T follicular helper cell (primary cell): ENCODE measurements at regions not wholly inside any gene's neighbourhood (a gene's known extent, or its start where the extent isn't known, plus 50 kb on each side); places are given as distances from the start of the nearest gene placed in this dataset.

Source experiments
- DNase-seq: peaks from one replicate; pipeline ENCODE4 v3.0.0-alpha.2; 2020; ENCODE audit warnings: low read depth

DNA sequence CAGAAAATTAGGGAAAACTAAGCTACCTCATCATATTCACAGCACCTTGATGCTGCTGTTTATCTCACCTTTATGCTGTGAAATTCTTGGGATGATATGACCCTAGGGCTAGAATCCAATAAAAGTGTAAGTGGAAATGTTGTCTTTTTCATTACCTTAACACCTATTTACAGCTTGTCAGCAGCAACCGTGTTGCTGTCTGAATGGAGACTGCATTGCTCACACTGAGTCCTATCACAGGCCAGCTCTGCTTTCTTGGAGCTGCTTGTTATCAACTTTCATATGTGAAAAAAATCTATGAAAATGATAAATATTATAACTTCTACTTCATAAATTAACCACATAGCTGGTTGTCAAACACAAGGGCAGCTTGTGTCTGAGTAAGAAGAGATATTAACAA, 789.5 kb downstream of the TECRL start:
- no peak for DNase-seq

DNA sequence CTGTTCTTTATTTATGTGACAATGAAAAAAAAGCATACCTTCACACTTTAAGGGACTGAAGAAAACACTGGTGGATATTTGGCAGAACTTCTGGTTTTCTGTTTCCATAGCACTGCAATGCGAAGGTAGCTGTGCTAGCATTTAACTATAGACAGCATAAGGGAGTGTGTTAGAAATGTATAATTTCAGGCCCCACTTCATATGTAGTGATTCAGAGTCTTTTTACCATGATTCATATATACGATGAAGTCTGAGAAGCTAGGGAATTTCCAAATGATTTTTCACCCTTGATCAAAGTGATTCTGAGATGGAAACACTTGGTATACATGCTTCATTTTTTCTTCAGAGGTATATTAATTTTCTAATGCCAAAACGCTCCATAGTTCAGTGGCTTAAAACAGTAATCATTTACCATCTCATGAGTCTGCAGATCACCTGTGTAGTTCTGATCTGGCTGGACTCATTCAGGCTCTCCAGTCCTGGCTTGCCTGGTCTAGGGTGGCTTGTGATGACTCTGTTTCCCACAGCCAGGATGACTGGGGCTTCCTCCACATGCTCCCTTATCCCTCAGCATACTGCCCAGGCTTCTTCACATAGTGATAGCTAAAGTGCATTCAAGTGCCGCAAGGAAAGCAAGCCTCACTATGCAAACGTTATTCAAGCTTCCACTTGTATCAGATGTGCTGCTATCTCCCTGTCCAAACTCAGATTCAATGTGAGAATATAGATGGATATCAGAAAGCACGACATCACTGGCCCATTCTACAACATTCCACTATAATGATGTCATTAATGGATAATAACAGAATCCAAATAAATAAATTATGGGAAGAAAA, 790.1 kb downstream of the TECRL start:
- no peak for DNase-seq

DNA sequence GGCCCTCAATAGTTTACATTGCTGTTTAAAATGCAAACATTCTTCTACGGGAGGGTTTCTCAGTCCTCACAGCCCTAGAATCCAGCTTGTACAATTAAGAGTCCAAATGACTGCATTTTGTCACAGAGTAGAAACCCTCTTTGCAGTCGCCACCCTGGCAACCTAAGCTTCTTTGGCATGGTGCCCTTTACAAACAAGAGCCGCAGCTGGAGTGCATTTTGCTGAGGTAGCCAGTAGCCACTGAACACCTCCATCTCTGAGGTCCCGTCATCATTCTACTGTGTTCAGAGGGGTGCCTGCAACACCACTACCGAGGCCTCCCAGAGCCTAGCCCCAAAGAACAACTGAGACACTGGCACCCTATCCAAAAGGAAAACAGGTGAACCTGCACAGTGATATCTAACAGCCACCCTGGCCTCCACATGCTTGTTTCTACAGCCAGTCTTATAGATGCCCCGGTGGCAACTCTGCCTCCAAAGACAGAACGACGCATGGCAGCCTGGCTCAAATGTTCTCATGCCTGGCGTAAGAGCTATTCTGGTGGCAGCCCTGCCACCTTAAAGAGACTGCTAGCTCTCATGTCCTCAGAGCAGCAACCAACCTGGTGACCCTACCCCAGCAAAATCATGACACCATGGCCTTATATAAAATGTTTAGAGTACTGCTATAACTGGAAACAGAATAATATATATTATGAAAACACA, 801.9 kb downstream of the TECRL start:
- no peak for DNase-seq

DNA sequence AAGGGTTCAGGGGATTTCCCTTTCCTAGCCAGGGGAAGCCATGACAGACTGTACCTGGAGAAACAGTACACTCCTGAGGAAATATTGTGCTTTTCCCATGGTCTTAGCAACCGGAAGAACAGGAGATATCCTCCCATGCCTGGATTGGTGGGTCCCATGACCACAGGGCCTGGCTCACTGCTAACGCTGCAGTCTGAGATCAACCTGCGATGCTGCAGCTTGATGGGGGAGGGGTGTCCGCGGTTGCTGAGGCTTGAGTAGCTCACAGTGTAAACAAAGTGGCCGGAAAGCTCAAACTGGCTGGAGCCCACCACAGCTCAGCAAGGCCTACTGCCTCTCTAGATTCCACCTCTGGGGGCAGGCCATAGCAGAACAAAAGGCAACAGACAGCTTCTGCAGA, 819.5 kb downstream of the TECRL start:
- DNase-seq, result no peak

- DNase-seq, result no peak
These were observed 825.7 kb downstream of the TECRL start for GRCh38 chr4:63583561-63583960.

DNA sequence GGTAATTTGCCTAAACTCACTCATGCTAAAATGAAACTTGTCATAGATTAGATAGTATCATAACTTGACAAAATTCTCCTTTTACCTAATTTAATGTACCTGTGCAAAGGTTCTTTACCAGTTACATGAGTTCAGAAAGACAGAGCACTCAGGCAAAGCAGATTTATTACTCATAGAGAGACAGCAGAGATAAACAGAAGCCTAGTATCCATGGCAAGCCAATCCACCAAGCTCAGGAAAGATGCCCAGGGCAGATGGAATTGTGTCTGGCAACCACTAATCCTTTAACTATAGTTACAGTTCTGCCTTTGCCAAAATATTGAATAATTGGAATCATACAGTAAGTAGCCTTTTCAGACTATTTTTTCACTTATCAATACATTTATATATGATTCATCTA, 826.2 kb downstream of the TECRL start:
- no peak for DNase-seq

- DNase-seq, result no peak
These were observed 828.3 kb downstream of the TECRL start for GRCh38 chr4:63580796-63581475.

DNA sequence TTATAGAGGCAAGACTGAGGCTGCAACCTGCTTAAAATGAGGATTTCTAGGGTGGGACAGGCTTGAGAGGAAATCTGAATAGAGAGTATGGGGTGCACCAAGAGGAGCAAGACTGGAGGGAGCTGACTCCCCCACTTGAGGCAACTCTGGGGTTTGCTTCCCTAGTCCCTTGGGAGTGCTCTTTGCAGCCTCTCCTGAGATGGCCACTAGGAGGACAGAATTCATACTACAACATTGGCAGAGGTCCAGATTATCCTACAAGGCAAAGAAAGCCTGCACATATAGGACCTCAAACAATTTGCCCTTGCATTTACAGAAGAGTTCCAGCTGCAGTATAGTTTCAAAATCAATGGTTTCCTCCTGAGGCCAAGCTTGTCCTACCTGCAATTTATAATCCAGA, 830.9 kb downstream of the TECRL start:
- DNase-seq, result no peak

- DNase-seq, result no peak
These were observed 842.6 kb downstream of the TECRL start for GRCh38 chr4:63566658-63567057.

GRCh38 chr4:63563288-63564014, 845.8 kb downstream of the TECRL start:
- no peak for DNase-seq

DNA sequence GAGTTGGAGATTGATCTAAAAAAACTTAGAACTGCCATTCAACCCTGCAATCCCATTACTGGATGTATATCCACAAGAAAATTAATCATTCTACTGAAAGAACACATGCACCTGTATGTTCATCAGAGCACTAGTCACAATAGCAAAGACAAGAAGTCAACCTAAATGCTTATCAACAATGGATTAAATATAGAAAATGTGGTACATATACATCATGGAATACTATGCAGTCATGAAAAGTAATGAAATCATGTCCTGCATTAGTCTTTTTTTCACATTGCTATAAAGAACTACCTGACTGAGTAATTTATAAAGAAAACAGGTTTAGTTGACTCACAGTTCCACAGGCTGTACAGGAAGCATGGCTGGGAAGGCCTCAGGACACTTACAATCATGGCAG, 850.5 kb downstream of the TECRL start:
- no peak for DNase-seq

GRCh38 chr4:63556332-63556731, 852.9 kb downstream of the TECRL start:
- no peak for DNase-seq

- no peak for DNase-seq
These were observed 856.1 kb downstream of the TECRL start for GRCh38 chr4:63553123-63553522.

DNA sequence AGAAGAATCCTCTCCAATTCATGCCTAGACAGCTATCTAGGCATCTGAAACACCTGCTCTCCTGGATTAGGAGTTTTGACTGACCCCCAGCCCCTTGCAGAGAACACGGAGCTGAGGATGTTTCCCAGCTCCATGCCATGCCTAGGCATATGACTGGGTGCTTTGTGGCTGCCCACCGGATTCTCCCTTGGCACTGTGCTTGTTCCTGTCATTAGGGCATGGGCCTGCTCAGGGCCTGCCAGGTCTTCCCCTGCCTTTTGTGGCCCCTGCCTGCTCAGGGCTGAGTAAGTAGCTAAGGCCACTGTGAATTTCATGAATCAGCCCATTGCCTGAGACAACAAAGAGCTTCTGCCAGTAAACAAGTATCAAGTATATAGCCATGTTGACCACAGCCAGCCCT, 867.4 kb downstream of the TECRL start:
- DNase-seq, result no peak

DNA sequence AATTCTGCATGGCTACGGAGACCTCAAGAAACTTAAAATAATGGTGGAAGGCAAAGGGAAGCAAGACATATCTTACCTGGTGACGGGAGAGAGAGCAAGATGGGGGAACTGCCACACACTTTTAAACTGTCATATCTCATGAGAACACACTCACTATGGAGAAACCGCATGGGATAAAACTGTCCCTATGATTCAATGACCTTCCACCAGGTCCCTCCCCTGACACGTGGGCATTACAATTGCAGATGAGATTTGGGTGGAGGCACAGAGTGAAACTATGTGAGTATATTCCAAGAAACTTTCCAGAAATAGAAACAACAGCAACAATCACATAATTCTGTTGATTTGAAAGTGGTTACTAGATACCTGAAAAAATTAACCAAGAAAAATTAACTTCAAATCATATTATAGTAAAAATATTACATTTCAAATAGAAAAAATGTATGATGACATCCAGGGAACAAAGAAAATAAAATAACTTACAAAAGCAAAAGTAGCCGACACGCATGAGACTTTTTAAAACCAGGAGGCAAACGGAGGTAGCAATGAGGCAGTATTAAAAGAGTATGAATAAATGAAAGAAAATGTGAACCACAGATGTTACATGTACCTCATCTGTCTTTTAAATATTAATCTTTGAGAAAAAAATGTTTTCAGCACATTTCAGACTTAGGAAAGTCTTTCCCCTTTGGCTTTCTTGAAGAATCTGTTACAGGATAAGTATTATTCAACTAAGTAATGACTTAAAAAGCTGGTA, 879.5 kb downstream of the TECRL start:
- no peak for DNase-seq

DNA sequence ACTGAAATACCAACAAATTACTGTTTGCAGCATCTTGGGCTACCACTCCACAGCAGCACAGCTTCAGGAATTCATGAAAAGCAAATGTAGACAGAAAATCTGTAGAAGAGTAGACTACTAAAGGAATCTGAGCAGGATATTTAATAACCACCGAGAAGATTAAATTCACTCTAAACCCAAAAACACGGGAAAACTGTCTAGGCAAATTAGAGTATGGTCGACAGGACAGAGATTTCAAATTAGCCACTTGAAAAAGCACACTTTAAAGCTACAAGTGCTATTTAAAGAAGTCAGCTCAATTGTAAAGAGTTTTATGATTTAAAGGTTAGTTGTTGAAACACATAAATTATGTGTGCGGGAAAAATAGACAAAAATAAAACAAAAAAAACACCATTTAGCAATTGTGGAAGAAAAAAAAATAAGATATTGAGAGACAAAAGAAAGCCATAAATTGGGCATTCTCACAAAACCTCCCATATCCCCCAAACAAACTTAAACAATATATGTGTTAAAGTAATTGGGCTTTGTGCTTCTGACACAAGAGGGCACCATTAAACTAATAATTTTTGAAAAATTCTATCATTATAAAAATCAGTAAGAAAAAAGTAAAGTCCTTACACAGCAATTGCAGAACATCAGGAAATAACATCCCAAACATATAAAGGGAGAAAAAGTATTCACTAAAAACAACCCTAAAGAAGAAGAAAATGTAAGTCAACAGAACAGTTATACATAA, 880.8 kb downstream of the TECRL start:
- no peak for DNase-seq

DNA sequence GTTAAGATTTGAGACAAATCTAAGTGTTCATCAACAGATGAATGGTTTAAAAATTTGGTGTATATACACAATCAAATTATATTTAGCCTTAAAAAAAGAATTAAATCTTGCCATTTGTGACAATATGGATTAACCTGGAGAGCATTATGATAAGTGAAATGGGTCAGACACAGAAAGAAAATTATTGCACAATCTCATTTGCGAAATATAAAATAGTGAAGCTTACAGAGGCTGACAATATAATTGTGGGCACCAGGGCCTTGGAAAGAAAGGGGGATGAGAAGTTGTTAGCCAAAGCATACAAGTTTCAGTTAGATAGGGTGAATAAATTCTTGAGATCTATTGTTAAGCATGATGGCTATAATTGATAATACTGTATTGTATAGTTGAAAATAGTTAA, 883.0 kb downstream of the TECRL start:
- DNase-seq, result no peak

DNA sequence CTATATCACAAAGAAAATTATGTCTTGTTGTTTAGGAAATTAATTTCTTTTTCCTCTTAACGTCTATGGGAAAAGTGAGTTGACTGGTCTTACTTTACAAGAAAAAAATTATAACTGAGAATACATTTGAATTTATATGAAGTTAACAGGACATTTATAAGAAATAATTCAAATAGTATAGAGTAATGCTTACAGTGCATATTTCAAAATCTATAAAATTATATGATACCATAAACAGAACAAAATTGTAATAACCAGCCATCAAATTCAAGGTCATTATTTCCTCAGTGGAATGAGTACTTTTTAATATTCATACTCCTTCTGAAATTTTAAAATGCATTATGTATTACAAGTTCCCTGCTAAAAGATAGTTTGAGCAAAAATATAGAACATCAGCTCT, 884.5 kb downstream of the TECRL start:
- DNase-seq, result no peak

DNA sequence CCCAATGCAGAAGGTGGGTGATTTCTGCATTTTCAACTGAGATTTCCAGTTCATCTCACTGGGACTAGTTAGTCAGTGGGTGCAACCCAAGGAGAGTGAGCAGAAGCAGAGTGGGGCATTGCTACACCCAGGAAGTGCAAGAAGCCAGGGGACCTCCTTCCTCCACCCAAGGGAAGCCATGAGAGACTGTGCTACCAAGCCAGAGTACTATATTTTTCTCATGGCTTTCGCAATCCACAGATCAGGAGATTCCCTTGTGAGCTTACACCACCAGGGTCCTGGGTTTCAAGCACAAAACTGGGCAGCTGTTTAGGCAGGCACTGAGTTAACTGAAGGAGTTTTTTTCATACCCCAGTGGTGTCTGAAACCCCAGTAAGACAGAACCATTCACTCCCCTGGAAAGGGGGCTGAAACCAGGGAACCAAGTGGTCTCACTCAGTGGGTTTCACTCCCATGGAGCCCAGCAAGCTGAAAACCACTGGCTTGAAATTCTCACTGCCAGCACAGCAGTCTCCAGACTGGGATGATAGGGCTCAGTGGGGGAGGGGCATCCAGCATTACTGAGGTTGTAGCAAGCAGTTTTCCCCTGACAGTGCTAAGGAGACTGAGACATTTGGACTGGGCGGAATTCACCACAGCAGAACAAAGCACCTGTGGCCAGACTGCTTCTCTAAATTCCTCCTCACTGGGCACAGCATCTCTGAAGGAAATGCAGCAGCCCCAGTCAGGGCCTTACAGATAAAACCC, 903.4 kb downstream of the TECRL start:
- no peak for DNase-seq

- DNase-seq, result no peak
These were observed 916.0 kb downstream of the TECRL start for GRCh38 chr4:63493265-63493664.
